Neural progenitor cell (in vitro differentiated cells): ENCODE measurements at regions not wholly inside any gene's neighbourhood (a gene's known extent, or its start where the extent isn't known, plus 50 kb on each side); places are given as distances from the start of the nearest gene placed in this dataset.

Source experiments
- CTCF ChIP-seq: fragments of 200-600 bp; sonication (generic); IDR thresholded peaks from 2 replicates; pipeline ENCODE4 v1.5.1; 2017; ENCODE audit warnings: antibody characterized with exemption, mild to moderate bottlenecking
- EZH2 ChIP-seq: fragments of 200-600 bp; sonication (generic); IDR thresholded peaks from 2 replicates; pipeline ENCODE4 v1.6.1; 2017; ENCODE audit warnings: antibody characterized with exemption, mild to moderate bottlenecking, moderate library complexity

DNA sequence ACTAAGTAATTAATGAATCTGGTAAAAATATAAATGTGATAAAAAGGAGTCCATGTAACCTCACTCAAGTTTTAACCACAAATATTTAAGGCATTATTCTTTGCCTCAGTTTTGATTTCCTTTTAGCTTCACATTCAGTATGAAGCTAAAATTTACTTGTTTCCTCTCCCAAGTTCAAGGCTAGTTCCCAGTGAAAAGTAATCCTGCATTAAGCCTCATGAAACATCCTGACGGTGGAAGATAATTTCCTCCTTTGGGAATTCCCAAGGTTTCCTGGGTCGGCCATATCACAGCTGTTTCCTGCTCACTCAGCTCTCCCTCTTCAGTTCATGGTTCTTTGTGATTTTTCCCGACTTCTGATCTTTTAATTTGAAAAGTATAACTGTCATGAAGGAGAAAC is 1256.8 kb upstream of the FLRT2 start:
- TF ChIP-seq CTCF (no peak), EZH2 (no peak)
